GM23248 (cell line): ENCODE measurements at regions not wholly inside any gene's neighbourhood (a gene's known extent, or its start where the extent isn't known, plus 50 kb on each side); places are given as distances from the start of the nearest gene placed in this dataset.

Experiments
- DNase-seq: peaks from one replicate; pipeline ENCODE4 v3.0.0-alpha.2; 2015
- H2AFZ ChIP-seq: fragments of 200-600 bp; sonication (generic); 2 replicates; pipeline ENCODE4 v1.6.1; 2016; ENCODE audit warnings: antibody characterized with exemption
- H3F3A ChIP-seq: fragments of 200-600 bp; sonication (generic); 2 replicates; pipeline ENCODE4 v1.6.1; 2016; ENCODE audit warnings: mild to moderate bottlenecking, antibody characterized with exemption, mixed run types; ENCODE audit not compliant: insufficient read depth
- H3K27ac ChIP-seq: fragments of 200-600 bp; sonication (generic); 2 replicates; pipeline ENCODE4 v1.5.1; 2016; ENCODE audit warnings: mild to moderate bottlenecking
- H3K27me3 ChIP-seq: fragments of 200-600 bp; sonication (generic); replicated peaks from 2 replicates; pipeline ENCODE4 v1.6.1; 2016; ENCODE audit warnings: mild to moderate bottlenecking; ENCODE audit not compliant: insufficient read depth
- H3K36me3 ChIP-seq: fragments of 200-600 bp; sonication (generic); 2 replicates; pipeline ENCODE4 v1.6.1; 2016; ENCODE audit warnings: low read depth, mild to moderate bottlenecking
- H3K4me1 ChIP-seq: fragments of 200-600 bp; sonication (generic); 2 replicates; pipeline ENCODE4 v1.6.1; 2016; ENCODE audit warnings: mild to moderate bottlenecking; ENCODE audit not compliant: insufficient read depth
- H3K4me2 ChIP-seq: fragments of 200-600 bp; sonication (generic); one replicate; pipeline ENCODE4 v1.6.1; 2016; ENCODE audit warnings: mild to moderate bottlenecking; ENCODE audit not compliant: unreplicated experiment
- H3K4me3 ChIP-seq: fragments of 200-600 bp; sonication (generic); 2 replicates; pipeline ENCODE4 v1.5.1; 2016; ENCODE audit warnings: mild to moderate bottlenecking
- H3K79me2 ChIP-seq: fragments of 200-600 bp; sonication (generic); 2 replicates; pipeline ENCODE4 v1.6.1; 2016; ENCODE audit warnings: mild to moderate bottlenecking; ENCODE audit not compliant: insufficient read depth
- H3K9ac ChIP-seq: fragments of 200-600 bp; sonication (generic); 2 replicates; pipeline ENCODE4 v1.6.1; 2016; ENCODE audit warnings: mild to moderate bottlenecking
- H3K9me2 ChIP-seq: fragments of 200-600 bp; sonication (generic); 2 replicates; pipeline ENCODE4 v1.6.1; 2016; ENCODE audit warnings: mixed run types, mild to moderate bottlenecking, moderate library complexity; ENCODE audit not compliant: insufficient read depth
- H3K9me3 ChIP-seq: fragments of 200-600 bp; sonication (generic); one replicate; pipeline ENCODE4 v1.6.1; 2017; ENCODE audit warnings: low read depth
- H4K20me1 ChIP-seq: fragments of 200-600 bp; sonication (generic); 2 replicates; pipeline ENCODE4 v1.6.0; 2016; ENCODE audit not compliant: insufficient read depth
- EZH2 ChIP-seq: fragments of 200-600 bp; sonication (generic); IDR thresholded peaks from 2 replicates; pipeline ENCODE4 v1.6.1; 2018; ENCODE audit warnings: antibody characterized with exemption, mild to moderate bottlenecking; ENCODE audit not compliant: insufficient read depth, poor library complexity, severe bottlenecking
- EZH2phosphoT487 ChIP-seq: fragments of 200-600 bp; sonication (generic); IDR thresholded peaks from 2 replicates; pipeline ENCODE4 v1.6.1; 2018; ENCODE audit warnings: antibody characterized with exemption, moderate library complexity, mild to moderate bottlenecking, low read depth; ENCODE audit not compliant: insufficient read depth
- WGBS, 2 experiments: methylation state at CpG; one replicate each; pipeline ENCODE4 v1.1.6; 2015 to 2017; ENCODE audit warnings: low lambda C conversion rate in 2 of 2, low coverage in 1 of 2; ENCODE audit errors: missing lambda C conversion rate in 2 of 2; 5-methylcytosine and 5-hydroxymethylcytosine counted together
- in situ Hi-C: fragments of 300-500 bp; cut with MboI; formaldehyde crosslinking; loops from 2 replicates; pipeline ENCODE4 v1.15.0; 2020

DNA sequence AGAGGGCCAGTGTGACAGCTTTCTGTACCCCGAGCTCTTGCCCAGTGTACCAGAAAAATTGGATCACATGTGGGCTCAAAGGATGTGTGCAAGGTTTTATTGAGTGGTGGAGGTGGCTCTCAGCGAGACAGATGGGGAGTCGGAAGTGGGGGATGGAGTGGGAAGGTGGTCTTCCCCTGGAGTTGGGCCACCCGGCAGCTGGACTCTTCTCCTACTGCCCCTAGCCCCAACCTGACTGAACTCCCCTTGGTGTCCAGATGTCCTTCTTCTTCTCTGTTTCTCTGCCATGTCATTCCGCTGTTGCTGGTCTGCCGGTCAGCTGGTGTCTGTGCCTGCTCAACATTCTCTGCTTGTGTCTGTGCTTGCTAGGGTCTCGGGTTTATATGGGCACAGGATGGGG is 217.9 kb downstream of the RRAGC start:
- Histone ChIP-seq H3K36me3 (no peaks in the 10 kb centered on the region), H3K9ac (no peak overlapping the region), H3K27me3 (no peaks in the 10 kb centered on the region), H3K9me3 (no peaks in the 10 kb centered on the region), H3K4me2 (no peak overlapping the region), H3K79me2 (no peaks in the 10 kb centered on the region), H3K4me3 (no peak overlapping the region), H2AFZ (no peak overlapping the region), H4K20me1 (no peaks in the 10 kb centered on the region), H3F3A (no peaks in the 10 kb centered on the region), H3K9me2 (no peaks in the 10 kb centered on the region), H3K27ac (no peak overlapping the region), H3K4me1 (no peaks in the 10 kb centered on the region)
- DNase-seq: no peak
- in situ Hi-C loops: no loop called here
- no peak for TF ChIP-seq EZH2
- no peak for TF ChIP-seq EZH2phosphoT487
- 39 to 42% methylated on average over 7 of the region's 7 CpGs for WGBS, 2 experiments

DNA sequence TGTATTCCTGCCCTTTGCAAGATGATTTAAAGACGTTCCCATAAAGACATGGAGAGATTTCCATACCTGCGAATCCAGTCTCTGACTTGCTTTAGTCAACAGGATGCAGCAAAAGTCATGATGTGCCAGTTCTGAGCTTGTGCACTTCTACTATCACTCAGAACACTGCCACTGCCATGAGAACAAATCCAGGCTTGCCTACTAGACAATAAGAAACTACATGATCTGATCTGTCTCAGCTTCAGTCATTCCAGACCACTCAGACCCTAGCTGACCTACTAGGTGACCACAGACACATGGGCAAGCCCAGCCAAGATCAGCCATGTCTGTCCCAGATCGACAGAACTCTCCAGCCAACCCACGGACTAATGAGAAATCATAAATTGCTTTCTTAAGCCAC is 219.2 kb downstream of the RRAGC start:
- H3F3A ChIP-seq: no peaks in the 10 kb centered on the region
- DNase-seq: no peak
- H3K36me3 ChIP-seq: no peaks in the 10 kb centered on the region
- no peak overlapping the region for H3K4me2 ChIP-seq
- in situ Hi-C loops: no loop called here
- H3K4me3 ChIP-seq: no peak overlapping the region
- H3K79me2 ChIP-seq: no peaks in the 10 kb centered on the region
- 12 to 16% methylated on average over 4 of the region's 4 CpGs for WGBS, 2 experiments
- no peaks in the 10 kb centered on the region for H3K4me1 ChIP-seq
- H2AFZ ChIP-seq: no peak overlapping the region
- TF ChIP-seq EZH2 (no peak), EZH2phosphoT487 (no peak)
- H3K27me3 ChIP-seq: no peaks in the 10 kb centered on the region
- H3K27ac ChIP-seq: no peak overlapping the region
- H3K9me2 ChIP-seq: no peaks in the 10 kb centered on the region
- H3K9me3 ChIP-seq: no peaks in the 10 kb centered on the region
- no peak overlapping the region for H3K9ac ChIP-seq
- H4K20me1 ChIP-seq: no peaks in the 10 kb centered on the region

DNA sequence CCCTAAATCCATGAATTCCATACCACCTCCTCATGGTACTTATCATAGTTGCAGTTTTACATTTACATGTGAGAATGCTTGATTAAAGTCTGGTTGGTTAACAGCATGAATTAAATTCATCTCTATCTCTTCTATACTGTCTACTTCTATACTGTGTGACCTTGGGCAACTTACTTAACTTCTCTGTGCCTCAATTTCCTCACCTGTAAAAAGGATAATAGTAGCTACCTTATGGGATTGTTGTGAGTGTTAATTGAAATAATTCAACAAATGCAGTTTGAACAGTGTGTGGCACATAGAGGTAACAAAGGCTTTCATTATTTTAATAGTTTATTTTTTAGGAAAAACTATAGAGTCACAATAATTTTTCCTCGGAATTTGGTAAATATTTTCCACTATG is 231.3 kb downstream of the RRAGC start:
- no peaks in the 10 kb centered on the region for H4K20me1 ChIP-seq
- H3K4me2 ChIP-seq: no peak overlapping the region
- no peak for DNase-seq
- H3K27ac ChIP-seq: no peak overlapping the region
- H3K79me2 ChIP-seq: no peaks in the 10 kb centered on the region
- in situ Hi-C loops: no loop called here
- H3K4me1 ChIP-seq: no peaks in the 10 kb centered on the region
- WGBS, 2 experiments: 4 to 8% methylated on average over 1 of the region's 1 CpG
- TF ChIP-seq EZH2 (no peak), EZH2phosphoT487 (no peak)
- H3K4me3 ChIP-seq: no peak overlapping the region
- no peaks in the 10 kb centered on the region for H3K27me3 ChIP-seq
- no peaks in the 10 kb centered on the region for H3K9me2 ChIP-seq
- H3K9ac ChIP-seq: no peak overlapping the region
- H3K9me3 ChIP-seq: no peaks in the 10 kb centered on the region
- no peak overlapping the region for H2AFZ ChIP-seq
- H3F3A ChIP-seq: no peaks in the 10 kb centered on the region
- no peaks in the 10 kb centered on the region for H3K36me3 ChIP-seq

DNA sequence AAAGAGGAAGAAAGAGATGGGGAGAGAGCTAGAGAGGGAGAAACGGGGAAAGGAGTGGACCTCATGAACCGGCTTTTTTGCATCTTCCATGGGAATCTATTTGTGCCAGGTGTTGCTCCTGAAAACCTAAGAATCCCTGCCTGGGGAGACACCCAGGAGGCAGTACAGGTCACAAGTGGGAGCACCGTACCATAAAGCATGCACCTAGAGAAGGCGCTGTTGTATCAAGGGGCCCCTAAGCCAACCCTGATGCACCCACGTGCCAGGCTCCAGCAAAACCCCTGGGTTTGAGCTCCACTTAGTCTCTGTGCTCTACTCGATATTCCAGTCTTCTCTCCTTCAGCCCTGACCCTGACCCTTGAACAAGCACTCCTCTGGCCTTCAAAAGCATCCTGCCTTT is 233.6 kb downstream of the RRAGC start:
- no peak overlapping the region for H2AFZ ChIP-seq
- TF ChIP-seq EZH2 (no peak), EZH2phosphoT487 (no peak)
- no peaks in the 10 kb centered on the region for H3K9me2 ChIP-seq
- H4K20me1 ChIP-seq: no peaks in the 10 kb centered on the region
- no peaks in the 10 kb centered on the region for H3K79me2 ChIP-seq
- in situ Hi-C loops: no loop called here
- no peak for DNase-seq
- H3K4me2 ChIP-seq: no peak overlapping the region
- 12 to 17% methylated on average over 6 of the region's 6 CpGs for WGBS, 2 experiments
- no peaks in the 10 kb centered on the region for H3F3A ChIP-seq
- H3K27me3 ChIP-seq: no peaks in the 10 kb centered on the region
- no peaks in the 10 kb centered on the region for H3K9me3 ChIP-seq
- no peaks in the 10 kb centered on the region for H3K4me1 ChIP-seq
- H3K9ac ChIP-seq: no peak overlapping the region
- H3K27ac ChIP-seq: no peak overlapping the region
- H3K36me3 ChIP-seq: no peaks in the 10 kb centered on the region
- no peak overlapping the region for H3K4me3 ChIP-seq
